GM18511 (cell line): ENCODE measurements at regions not wholly inside any gene's neighbourhood (a gene's known extent, or its start where the extent isn't known, plus 50 kb on each side); places are given as distances from the start of the nearest gene placed in this dataset.

Experiments
- ATAC-seq: cut with Tn5 transposase; IDR thresholded peaks from one replicate; pipeline ENCODE4 v1.9.1; 2021; ENCODE audit warnings: mild to moderate bottlenecking, moderate library complexity; ENCODE audit not compliant: unreplicated experiment

DNA sequence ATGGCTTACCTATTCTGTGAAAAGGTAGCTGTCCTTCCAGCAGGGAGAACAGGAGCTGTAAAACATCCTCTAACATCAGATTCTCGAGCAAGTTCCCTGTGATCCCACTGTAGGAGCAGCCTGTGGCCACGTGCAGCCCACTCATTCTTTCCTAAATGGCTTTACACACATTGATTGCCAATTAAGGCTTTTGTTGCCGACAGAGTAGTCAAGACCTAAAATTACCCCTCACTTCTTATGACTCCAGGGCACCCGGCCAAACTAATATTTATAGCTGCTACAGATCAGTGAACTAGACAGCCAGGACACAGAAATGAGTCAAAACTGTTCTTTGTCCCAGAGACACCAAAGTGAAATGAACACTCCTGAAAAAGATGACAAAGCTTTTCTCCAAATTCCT lies 832.1 kb downstream of the SORCS3 start:
- no peak for ATAC-seq

DNA sequence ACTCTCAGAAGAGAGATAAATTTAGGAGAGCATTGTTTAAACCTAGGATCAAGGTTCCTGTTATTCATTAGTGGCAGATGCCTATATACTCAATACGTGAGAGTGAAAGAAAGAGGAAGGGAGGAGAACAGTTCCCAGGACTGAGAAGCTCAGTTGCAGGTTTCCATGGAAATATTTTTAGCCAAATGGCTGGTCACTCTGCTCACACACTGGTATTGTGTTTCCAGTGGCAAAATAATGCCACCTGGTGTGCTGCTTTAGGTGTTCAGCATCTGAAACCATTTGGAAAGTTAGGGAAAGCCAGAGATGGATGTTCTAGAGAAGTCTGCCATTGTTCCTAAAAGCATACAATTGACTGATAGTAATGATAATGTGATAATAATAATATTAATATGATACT lies 827.7 kb downstream of the SORCS3 start:
- no peak for ATAC-seq

DNA sequence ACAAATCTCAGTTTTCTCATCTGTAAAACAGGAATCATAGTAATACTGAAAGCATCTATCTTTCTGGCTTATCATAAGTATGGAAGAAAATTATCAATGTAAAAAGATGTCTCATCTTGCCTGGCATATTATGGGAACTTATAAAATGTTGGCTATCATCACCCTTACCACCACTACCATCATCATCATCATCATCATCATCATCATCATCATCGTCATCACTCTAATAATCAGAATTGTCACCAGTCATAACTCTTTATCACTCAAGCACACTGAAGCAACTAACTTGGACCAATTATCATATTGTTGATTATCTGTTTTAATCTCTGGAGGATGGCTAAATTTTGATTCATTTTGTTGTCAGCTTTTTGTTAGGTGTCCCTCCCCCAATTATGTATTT lies 825.4 kb downstream of the SORCS3 start:
- ATAC-seq: no peak

DNA sequence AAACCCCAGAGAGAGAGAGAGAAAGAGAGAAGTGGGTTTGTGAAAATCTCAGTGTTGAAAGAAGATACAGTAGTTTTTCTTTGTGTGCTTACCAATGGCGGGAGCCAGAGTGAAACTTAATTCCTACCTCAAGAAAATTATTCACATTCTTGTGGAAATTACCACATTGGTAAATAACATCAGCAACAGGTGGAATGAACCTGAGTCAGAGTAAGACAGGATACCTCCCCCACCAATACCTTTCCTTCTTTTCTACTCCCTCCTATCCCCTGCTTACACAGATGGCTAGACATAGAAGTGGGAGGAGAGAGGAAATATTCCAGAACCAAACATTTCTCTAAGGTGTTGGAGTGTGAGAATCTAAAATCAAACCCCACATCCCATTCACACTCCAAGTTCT lies 793.9 kb downstream of the SORCS3 start:
- no peak for ATAC-seq

DNA sequence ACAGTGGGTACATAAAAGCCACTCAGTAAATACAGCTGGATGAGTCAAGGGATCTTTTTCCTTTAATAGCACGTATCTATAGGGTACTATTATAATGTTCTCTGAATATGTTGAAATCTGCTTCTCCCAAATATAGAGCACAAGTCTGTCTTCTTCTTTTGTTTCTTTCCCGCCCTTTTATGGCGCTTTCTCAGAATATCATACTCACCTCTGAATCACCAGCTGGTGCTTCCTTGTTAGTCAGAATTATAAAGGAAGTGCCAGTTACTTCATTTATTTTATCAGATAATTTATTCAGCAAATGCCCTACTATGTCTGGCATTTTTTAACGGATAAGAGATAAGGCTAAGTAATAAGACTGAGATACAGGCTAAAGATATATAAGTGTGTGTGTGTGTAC lies 772.9 kb downstream of the SORCS3 start:
- ATAC-seq: no peak

DNA sequence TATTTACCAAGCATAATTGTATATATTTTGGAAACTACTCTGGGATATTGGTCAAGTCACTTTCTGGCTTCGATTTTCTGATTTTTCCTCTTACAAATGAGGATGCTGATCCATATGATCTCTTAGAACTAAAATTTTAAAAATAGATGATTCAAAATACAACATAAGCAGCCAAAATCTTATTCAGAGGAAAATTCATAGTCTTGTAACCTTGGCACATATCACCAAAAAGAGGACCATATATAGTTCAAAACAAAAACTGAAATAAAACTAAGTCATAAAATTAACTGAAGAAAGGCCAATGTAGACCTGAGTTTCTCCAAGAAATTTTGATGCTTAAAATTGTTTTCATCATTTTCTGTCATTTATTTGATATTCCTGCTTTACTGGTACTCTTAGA lies 768.3 kb downstream of the SORCS3 start:
- ATAC-seq: no peak

DNA sequence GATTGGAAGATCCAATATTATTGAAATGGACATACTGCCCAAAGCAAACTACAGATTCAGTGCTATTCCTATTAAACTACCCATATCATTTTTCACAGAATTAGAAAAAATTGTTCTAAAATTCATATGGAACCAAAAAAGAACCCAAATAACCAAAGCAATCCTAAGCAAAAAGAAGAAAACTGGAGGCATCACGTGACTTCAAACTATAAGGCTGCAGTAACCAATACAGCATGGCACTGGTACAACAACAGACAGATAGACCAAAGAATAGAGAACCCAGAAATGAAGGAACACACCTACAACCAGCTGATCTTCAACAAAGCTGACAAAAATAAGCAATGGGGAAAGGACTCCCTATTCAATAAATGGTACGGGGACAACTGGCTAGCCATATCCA lies 765.4 kb downstream of the SORCS3 start:
- ATAC-seq: no peak

DNA sequence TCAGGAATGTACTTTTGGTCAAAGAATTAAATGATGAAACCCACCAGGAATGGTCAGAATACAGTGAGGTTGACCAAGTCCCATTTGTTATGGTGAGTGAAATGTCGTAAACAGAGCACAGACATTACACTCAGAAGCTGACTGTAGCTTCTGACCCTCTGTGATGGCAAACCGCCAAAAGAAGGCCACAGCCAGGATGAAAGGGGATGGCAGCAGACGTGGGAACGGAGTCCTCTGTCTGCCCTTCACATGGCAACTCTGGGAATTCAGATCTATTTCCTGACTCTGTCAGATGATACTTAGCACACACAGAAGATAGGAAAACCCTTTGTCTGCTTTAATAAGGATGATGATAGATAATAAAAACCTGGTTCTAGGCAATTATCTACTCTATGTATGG lies 757.1 kb downstream of the SORCS3 start:
- no peak for ATAC-seq

DNA sequence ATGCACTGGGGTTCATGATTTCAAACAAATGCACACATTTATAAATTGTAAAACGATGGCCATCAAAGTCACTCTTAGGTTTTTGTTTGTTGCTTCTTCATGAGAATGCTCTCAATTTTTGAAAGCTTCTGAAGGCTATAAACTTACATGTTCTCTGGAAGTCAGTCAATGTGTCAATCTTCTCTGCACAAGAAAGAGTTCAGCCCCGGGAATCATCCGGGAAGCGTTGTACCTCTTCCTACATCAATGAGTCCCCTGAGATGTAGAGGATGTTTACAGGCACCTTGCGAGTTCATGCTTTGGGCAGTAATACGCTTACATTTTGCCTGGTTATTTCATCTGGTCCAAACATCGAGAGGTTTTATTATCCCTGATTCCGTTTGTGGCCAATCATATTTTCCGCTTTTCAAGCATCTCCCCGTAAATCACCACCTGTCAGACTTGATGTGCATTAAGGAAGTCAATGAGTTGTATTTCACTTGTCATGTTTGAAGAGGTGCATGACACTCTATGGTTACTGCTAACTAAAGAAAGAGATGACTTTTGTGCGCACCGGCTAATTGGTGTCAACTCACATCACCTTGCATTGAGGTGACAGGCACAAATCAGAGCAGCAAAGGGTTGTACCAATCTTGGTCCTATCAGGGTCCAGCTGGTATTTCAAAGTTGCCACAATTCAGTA lies 750.7 kb downstream of the SORCS3 start:
- ATAC-seq: no peak

DNA sequence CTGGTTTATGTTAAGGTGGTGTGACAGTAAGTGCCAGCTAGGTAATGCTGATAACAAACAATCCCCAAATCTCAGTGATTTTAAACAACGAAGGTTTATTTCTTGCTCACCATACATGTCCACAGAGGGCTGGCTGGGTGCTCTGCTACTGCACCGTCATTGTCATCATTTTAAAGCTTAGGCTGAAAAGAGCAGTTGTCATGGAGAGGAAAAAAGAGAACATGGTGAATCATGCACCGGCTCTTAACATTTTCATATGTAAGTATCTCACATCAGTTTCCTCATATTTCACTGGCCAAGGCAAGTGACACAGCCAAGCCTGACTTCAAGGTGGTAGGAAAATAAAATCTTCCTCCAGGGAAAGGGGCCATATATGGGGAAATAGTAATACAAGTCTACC lies 746.9 kb downstream of the SORCS3 start:
- no peak for ATAC-seq

DNA sequence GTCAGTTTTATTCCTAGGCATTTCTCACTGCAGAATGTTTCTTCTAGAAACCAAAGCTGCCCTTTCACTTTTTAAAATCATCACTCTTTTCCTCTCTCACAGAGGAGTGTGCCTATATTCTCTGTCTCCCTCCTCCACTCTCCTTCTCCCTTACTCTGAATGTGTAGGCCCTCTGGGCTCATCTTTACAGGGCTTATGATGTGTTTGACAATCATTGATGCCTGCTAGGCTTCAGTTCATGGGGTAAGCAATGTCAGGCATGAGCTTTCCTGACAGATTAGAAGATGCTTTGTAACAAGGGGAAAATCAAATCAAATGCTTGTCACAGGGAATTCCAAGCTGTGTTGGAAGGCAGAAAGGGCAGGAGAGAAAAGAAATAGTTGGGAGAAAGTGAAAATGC lies 742.9 kb downstream of the SORCS3 start:
- no peak for ATAC-seq

DNA sequence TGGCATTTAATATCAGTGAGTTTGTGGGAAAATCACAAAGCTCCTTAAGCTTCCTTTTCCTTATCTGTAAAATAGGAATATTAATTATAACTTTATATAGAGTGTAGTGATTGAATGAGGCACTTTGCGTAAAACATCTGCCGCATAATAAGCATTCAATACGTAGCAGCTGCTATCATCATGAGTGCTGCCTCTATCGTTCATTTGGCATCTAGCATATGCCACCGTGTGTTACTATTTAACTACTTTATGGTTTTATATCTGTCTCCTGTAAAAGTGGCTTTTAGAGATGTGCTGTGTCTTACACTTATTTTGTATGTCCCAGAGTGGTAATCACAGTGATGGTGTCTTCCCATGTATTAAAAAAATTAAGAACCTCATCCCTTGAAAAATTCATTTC lies 729.6 kb downstream of the SORCS3 start:
- no peak for ATAC-seq

DNA sequence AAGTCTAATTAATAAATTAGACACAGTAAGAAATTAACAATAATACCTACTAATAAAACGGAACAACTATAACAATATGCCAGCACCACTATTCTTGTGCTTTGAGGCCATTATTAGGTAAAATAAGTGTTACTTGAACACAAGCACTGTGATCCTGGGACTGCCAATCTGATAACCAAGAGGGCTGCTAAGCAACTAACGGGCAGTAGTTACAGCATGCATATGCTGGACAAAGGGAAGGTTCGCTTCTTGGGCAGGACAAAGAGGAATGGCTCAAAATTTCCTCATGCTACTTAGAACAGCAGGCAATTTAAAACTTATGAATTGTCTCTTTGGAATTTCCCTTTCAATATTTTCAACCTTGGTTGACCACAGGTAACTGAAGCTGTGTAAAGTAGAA lies 718.6 kb downstream of the SORCS3 start:
- ATAC-seq: no peak

DNA sequence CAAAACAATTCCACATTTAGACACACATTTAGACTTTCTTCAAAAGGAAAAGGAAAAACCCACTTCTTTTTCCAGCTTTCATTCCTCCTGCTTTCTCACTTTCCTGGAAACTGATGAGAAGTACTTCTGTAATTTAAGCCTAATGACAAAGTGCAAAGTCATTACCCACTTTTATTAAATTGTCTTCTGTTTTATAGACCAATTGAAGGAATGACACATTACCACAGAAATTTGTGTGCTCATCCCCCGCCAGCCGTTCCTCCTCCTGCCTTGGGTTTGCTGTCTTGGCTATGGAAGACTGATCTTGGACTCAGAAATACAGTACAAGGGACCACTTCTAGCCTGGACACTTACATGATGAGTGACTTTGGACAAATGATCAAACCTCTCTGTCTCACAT lies 717.8 kb downstream of the SORCS3 start:
- ATAC-seq: no peak

DNA sequence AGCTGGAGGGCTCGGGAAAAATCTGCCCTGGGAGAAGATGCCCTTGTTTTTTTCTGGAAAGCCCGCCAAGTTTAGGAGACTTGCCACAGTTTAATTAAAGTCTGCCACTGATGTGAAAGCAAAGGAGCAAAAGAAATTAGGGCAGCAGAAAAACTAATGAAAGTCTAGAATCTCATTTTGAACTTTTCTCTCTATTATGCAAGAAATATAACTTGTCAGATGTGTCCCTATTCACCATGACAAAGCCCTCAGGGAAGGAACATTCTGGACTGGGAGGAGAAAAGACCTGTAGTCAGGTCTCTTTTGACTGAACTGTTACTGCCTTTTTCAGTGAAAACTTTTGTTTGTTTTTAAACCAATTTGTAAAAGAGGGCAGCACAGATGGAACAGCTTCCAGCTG lies 715.5 kb downstream of the SORCS3 start:
- no peak for ATAC-seq

DNA sequence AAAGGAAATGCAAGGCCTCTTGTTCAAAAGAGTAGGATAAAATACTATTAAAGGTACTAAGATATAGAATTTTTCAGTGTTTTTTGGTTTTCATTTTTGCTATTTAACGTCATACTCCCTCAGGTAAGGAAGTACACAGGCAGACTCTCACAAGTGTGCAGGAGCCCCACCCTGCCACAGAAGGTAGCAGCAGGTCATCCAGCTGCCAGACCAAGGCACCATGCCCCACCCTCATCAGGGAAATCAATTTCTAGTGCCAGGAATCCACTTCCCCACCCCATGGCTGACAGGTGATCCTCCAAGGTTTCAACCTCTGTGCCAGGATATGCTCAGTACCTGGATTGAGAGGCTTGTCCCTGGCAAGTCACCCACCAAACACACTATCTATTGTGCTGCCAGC lies 712.9 kb downstream of the SORCS3 start:
- ATAC-seq: no peak

DNA sequence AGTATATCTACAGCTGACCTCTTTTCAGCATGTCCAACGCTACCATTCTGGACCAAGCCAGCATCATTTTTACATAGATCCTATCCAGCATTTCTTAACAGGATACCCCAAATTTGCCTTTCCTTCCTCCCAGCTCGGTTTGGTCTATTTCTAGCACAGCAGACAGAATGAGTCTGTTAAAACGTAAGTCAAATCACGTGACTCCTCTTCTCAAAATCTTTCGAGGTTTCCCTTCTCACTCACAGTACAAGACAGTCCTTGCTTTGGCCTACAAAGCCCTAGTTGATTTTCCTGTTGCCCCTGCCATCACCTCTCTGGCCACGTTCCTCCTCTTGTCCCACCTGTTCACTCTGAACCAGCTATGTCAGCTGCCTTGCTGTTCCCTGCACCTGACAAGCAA lies 711.7 kb downstream of the SORCS3 start:
- ATAC-seq: no peak

DNA sequence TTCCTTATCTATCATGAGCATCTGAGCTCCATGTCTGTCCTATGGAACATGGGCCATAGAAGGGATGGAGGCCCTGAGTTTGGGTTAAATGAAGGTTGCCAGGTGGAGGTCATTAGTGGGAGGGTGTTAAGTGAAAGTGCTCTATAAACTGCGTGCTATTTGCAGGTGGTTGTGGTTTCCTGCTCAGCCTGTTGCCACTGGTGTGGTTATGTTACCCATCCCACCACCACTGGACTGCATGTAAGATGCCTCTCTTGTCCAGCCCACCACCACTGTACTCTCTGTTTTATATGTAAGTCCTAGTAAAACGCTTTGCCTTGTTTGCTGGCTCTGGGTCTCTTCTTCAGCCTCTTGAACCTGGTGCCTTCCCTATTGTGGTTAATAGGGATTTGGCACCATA lies 711.2 kb downstream of the SORCS3 start:
- ATAC-seq: no peak

DNA sequence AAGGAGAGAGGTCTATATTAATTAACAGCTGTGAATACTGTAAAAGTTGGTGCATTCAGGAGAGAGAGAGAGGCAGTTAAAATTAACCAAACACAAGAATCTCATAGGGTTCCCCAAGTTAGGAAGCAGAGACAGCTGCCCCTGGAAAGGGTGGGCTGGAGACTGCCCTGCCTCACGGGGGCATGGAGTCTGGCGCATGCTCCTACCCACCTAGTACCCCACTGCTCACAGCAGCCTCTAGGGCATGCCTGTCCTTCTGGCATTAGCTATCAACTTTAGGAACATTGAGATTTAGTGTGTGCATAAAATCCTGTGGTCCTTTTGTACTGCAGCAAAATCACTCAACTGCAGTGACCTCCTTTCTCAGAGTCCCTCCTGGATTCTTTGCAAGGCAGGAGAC lies 710.1 kb downstream of the SORCS3 start:
- no peak for ATAC-seq

DNA sequence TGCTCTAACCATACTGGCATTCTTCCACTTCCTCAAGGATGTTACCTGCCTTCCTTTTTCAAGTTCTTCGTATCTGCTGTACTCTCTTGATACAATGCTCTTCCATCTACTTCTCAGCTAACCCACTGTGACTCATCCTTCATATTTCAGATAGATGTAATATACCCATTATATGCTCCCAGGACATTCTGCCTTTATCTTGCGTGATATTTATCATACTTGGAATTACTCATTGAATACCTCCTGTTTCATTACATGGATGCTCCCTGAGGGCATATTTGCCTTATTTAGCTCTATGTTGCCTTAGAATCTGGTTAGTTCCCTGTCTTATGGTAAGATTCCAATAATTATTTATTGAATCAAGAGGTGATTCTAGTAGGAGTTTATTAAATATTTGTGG lies 706.4 kb downstream of the SORCS3 start:
- no peak for ATAC-seq

DNA sequence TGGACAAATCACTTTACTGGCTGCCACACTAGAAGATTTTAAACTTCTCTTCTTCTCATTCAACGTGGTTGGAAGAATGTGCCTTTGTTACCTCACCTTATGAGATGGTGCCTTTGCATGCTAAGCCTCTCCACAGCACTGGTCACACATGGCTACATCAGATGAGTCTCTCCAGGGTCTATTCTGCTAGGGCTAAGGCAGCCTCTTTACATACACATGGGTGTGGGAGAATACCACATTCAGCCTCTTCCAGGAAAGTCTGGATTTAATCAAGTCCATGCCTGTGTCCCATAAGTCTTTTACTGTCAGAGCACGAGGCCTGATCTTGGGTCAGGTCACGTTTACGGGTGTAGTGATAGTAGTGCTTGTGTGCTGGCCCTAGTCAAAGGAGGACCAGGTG lies 701.5 kb downstream of the SORCS3 start:
- ATAC-seq: no peak

DNA sequence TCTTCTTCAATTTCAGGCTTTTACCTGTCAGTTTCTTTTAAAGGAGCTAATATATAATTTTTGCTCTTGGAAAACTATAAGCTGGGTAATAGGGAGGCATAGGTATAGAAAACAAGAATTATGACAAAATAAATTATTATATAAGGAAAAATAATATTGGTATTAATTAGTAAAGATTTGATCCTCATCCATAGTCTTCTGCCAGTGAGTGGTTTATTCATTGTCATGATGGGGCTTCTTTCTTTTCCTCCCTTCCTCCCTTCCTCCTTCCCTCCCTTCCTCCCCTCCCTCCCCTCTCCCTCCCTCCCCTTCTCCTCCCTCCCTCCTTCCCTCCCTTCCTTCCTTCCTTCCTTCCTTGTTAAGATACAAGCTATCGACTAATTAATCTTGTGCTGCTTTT lies 698.6 kb downstream of the SORCS3 start:
- ATAC-seq: no peak

DNA sequence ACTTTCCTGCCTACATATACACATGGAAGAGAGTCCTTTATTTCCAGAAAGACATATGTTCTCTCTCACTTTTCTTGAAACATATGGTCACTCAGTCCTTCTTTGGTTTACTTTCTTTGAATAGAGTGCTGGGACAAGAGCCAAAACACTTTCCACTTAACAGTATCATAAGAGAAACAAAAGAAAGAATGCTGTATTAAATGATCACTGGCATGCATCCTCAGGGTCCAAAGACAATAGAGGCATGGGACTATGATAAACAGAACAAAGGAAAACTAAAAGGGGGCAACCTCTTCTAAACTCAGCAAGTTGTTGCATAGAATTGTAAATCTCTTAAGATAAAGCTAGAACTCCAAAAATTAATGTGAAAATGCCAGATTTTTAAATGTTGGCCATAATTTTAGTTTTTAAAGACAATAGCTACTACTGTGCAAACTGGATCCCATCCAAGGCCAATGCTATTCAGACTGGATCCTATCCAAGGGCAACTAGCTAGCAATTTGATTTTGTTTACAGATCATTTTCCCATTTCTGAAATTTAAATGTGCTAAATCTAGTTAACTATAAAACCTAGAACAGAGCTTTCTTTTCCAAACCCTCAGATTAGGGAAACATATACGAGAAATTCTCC lies 687.5 kb downstream of the SORCS3 start:
- no peak for ATAC-seq
